Endothelial cell of umbilical vein (primary cell): ENCODE measurements at regions not wholly inside any gene's neighbourhood (a gene's known extent, or its start where the extent isn't known, plus 50 kb on each side); places are given as distances from the start of the nearest gene placed in this dataset.

Source experiments
- EZH2 ChIP-seq: IDR thresholded peaks from 2 replicates; pipeline ENCODE4 v1.6.1; 2012; ENCODE audit warnings: borderline replicate concordance, low read depth, mild to moderate bottlenecking, moderate library complexity, low read length, inconsistent platforms; ENCODE audit not compliant: severe bottlenecking
- JUN ChIP-seq: IDR thresholded peaks from 2 replicates; pipeline ENCODE4 v1.6.1; 2011; ENCODE audit warnings: borderline replicate concordance, low read depth; ENCODE audit not compliant: insufficient read length, insufficient read depth
- MYC ChIP-seq: IDR thresholded peaks from one replicate; pipeline ENCODE4 v1.6.1; 2011; ENCODE audit warnings: mild to moderate bottlenecking, low read depth, low read length
- POLR2A ChIP-seq: IDR thresholded peaks from 2 replicates; pipeline ENCODE4 v1.6.1; 2012; ENCODE audit warnings: low read depth, mild to moderate bottlenecking, control low read depth, low read length
- POLR2AphosphoS5 ChIP-seq: IDR thresholded peaks from 2 replicates; pipeline ENCODE4 v1.6.1; 2012; ENCODE audit warnings: low read depth, mild to moderate bottlenecking, control low read depth, low read length, moderate library complexity; ENCODE audit not compliant: insufficient read depth
- TF ChIP-seq, protein P1 (sequence below), 2 donors: IDR thresholded peaks; 1 replicate in 1 of 2; 2 replicates in 1 of 2; pipeline ENCODE4 v1.5.1; 2011; ENCODE audit warnings: low read length in 2 of 2, mild to moderate bottlenecking in 2 of 2, moderate library complexity in 2 of 2, control low read depth in 1 of 2, inconsistent platforms in 1 of 2, low read depth in 1 of 2; ENCODE audit not compliant: insufficient read depth in 1 of 2; ENCODE audit errors: extremely low read depth in 1 of 2
- TF ChIP-seq, protein P2 (sequence below): IDR thresholded peaks from 2 replicates; pipeline ENCODE4 v1.6.1; 2011; ENCODE audit not compliant: insufficient read depth, insufficient read length

DNA sequence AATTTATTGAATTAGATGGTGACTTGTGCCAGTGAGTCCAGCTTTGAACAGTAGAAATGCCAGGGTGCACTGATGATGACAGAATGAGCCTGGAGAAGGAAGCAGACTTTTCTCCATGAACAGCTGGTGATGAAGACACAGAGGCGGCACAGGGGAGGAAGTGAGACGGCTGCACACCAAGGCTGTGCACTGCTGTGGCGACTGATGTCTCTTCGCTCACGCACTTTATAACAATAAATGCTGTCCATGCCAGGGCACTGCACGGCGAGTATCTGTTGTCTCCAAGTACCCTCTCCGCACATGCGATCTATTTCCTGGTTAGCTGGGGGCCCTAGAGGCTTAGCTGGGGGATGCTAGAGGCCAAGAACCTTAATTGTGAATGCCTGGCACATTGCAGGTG is 175.2 kb downstream of the TMEM200C start:
- TF ChIP-seq, protein P1, sequence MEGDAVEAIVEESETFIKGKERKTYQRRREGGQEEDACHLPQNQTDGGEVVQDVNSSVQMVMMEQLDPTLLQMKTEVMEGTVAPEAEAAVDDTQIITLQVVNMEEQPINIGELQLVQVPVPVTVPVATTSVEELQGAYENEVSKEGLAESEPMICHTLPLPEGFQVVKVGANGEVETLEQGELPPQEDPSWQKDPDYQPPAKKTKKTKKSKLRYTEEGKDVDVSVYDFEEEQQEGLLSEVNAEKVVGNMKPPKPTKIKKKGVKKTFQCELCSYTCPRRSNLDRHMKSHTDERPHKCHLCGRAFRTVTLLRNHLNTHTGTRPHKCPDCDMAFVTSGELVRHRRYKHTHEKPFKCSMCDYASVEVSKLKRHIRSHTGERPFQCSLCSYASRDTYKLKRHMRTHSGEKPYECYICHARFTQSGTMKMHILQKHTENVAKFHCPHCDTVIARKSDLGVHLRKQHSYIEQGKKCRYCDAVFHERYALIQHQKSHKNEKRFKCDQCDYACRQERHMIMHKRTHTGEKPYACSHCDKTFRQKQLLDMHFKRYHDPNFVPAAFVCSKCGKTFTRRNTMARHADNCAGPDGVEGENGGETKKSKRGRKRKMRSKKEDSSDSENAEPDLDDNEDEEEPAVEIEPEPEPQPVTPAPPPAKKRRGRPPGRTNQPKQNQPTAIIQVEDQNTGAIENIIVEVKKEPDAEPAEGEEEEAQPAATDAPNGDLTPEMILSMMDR (IDR thresholded peaks at IDR 0.05; ENCODE audit: extremely low read depth in 1 of 2, insufficient read depth in 1 of 2, low read depth in 1 of 2, low read length in 2 of 2) = no peak
- TF ChIP-seq POLR2AphosphoS5 (no peak), EZH2 (no peak), POLR2A (no peak), MYC (no peak), JUN (no peak)
- TF ChIP-seq, protein P2, sequence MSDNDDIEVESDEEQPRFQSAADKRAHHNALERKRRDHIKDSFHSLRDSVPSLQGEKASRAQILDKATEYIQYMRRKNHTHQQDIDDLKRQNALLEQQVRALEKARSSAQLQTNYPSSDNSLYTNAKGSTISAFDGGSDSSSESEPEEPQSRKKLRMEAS = no peak
